GM12865 (cell line): ENCODE measurements at regions not wholly inside any gene's neighbourhood (a gene's known extent, or its start where the extent isn't known, plus 50 kb on each side); places are given as distances from the start of the nearest gene placed in this dataset.

Experiments used
- DNase-seq: peaks from one replicate; pipeline ENCODE4 v3.0.0; 2010; ENCODE audit warnings: low read depth
- H3K4me3 ChIP-seq: 2 replicates; pipeline ENCODE4 v1.5.1; 2011; ENCODE audit warnings: mild to moderate bottlenecking, low read depth, low read length, control low read depth
- CTCF ChIP-seq: IDR thresholded peaks from 2 replicates; pipeline ENCODE4 v1.5.1; 2011; ENCODE audit warnings: low read length, control low read depth, low read depth, inconsistent platforms; ENCODE audit not compliant: insufficient read depth; ENCODE audit errors: missing control alignments

GRCh38 chr18:39622431-39622830 is 2056.8 kb upstream of the CELF4 start:
- DNase-seq = no peak
- no peak for TF ChIP-seq CTCF

GRCh38 chr18:39620551-39621168 is 2055.1 kb upstream of the CELF4 start:
- no peak for DNase-seq
- no peak for TF ChIP-seq CTCF
- no peak overlapping the region for H3K4me3 ChIP-seq

More at GRCh38 chr18:39622431-39622830, 2056.8 kb upstream of the CELF4 start:
- H3K4me3 ChIP-seq = no peak overlapping the region

- TF ChIP-seq CTCF = no peak
- no peak overlapping the region for H3K4me3 ChIP-seq
- DNase-seq = no peak
Measured at GRCh38 chr18:39618265-39619003, 2052.8 kb upstream of the CELF4 start.

DNA sequence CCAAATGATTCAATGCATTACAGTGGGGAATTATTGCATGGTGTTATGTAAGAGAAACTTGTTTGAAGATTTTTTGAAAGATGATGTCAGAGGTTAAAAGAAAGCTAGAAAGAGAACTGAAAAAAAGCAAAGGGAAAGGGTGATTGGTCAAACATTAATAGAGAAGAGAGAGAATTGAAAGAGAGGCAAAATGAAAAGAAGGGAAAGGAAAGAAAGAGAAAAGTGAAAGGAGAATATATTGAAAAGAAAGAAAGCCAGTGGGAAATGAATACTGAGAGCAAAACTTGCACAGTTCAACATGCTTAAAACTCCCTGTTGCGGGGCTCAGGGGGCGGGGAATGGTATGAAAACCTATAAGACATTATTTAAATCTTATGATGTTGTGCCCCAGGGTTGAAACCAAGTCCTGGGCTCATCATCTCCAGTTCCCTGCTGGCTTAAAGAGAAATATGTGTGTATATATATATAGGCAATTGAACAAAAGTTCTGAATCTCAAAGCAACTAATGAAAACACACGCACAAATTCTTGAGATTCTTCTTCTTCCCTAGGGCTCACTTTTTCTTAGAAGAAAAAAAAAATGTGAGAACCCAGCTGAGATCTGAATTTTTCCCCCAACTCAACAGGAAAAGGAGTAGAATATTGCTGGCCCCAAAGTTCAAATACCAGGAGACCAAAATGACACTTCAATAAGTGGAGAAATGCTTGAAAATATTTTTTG is 2045.9 kb upstream of the CELF4 start:
- DNase-seq = no peak
- no peak for TF ChIP-seq CTCF
- H3K4me3 ChIP-seq = no peak overlapping the region

- no peak for DNase-seq
- H3K4me3 ChIP-seq = no peak overlapping the region
Measured at GRCh38 chr18:39607034-39607433, 2041.4 kb upstream of the CELF4 start.

GRCh38 chr18:39604836-39605235 is 2039.2 kb upstream of the CELF4 start:
- DNase-seq = no peak
- TF ChIP-seq CTCF = no peak

More at GRCh38 chr18:39607034-39607433, 2041.4 kb upstream of the CELF4 start:
- no peak for TF ChIP-seq CTCF

More at GRCh38 chr18:39604836-39605235, 2039.2 kb upstream of the CELF4 start:
- H3K4me3 ChIP-seq = no peak overlapping the region
